Astrocyte (in vitro differentiated cells and primary cell): ENCODE measurements at regions not wholly inside any gene's neighbourhood (a gene's known extent, or its start where the extent isn't known, plus 50 kb on each side); places are given as distances from the start of the nearest gene placed in this dataset.

Experiments used
- DNase-seq: peaks from one replicate; pipeline ENCODE4 v3.0.0-alpha.2; 2010; ENCODE audit warnings: low read depth
- FAIRE-seq: peaks from 2 replicates; lab custom pipeline; 2011; peaks lifted over from hg19 to GRCh38; lab: Jason Lieb, UNC
- H2AFZ ChIP-seq: 2 replicates; pipeline ENCODE4 v1.6.0; 2012; ENCODE audit warnings: low read depth, low read length, inconsistent platforms
- H3K27ac ChIP-seq: 2 replicates; pipeline ENCODE4 v1.5.1; 2011; ENCODE audit warnings: low read depth, low read length, inconsistent platforms
- H3K27me3 ChIP-seq: 2 replicates; pipeline ENCODE4 v1.6.0; 2011; ENCODE audit warnings: low read length, inconsistent platforms; ENCODE audit not compliant: insufficient read depth
- H3K36me3 ChIP-seq: 2 replicates; pipeline ENCODE4 v1.5.1; 2011; ENCODE audit warnings: low read length, inconsistent platforms; ENCODE audit not compliant: insufficient read depth
- H3K4me1 ChIP-seq: 2 replicates; pipeline ENCODE4 v1.5.1; 2011; ENCODE audit warnings: low read length, inconsistent platforms; ENCODE audit not compliant: insufficient read depth
- H3K4me2 ChIP-seq: 2 replicates; pipeline ENCODE4 v1.6.0; 2012; ENCODE audit warnings: low read length, inconsistent platforms
- H3K4me3 ChIP-seq: 2 replicates; pipeline ENCODE4 v1.5.1; 2011; ENCODE audit warnings: low read depth, mild to moderate bottlenecking, low read length, inconsistent platforms; ENCODE audit not compliant: insufficient read depth
- H3K79me2 ChIP-seq: 2 replicates; pipeline ENCODE4 v1.6.0; 2012; ENCODE audit warnings: mild to moderate bottlenecking, low read length, inconsistent platforms; ENCODE audit not compliant: insufficient read depth
- H3K9ac ChIP-seq: 2 replicates; pipeline ENCODE4 v1.6.0; 2012; ENCODE audit warnings: mild to moderate bottlenecking, low read length, inconsistent platforms
- H3K9me3 ChIP-seq: 2 replicates; pipeline ENCODE4 v1.5.1; 2012; ENCODE audit warnings: low read depth, mild to moderate bottlenecking, low read length, inconsistent platforms; ENCODE audit not compliant: insufficient read depth
- H4K20me1 ChIP-seq: 2 replicates; pipeline ENCODE4 v1.6.0; 2012; ENCODE audit warnings: low read length, inconsistent platforms; ENCODE audit not compliant: insufficient read depth
- H3K27ac Mint-ChIP-seq: one replicate; pipeline ENCODE4 v1.8.0; 2021; ENCODE audit warnings: mild to moderate bottlenecking, mixed read lengths; ENCODE audit not compliant: unreplicated experiment
- H3K27me3 Mint-ChIP-seq: one replicate; pipeline ENCODE4 v1.8.0; 2021; ENCODE audit warnings: low read depth, mixed read lengths; ENCODE audit not compliant: unreplicated experiment
- H3K36me3 Mint-ChIP-seq: one replicate; pipeline ENCODE4 v1.8.0; 2021; ENCODE audit warnings: low read depth, mixed read lengths; ENCODE audit not compliant: unreplicated experiment
- H3K4me1 Mint-ChIP-seq: one replicate; pipeline ENCODE4 v1.8.0; 2021; ENCODE audit warnings: low read depth, mixed read lengths; ENCODE audit not compliant: unreplicated experiment
- H3K4me3 Mint-ChIP-seq: one replicate; pipeline ENCODE4 v1.8.0; 2021; ENCODE audit warnings: mild to moderate bottlenecking, moderate library complexity, mixed read lengths; ENCODE audit not compliant: unreplicated experiment
- H3K9me3 Mint-ChIP-seq: one replicate; pipeline ENCODE4 v1.8.0; 2021; ENCODE audit warnings: mild to moderate bottlenecking, mixed read lengths; ENCODE audit not compliant: unreplicated experiment
- EZH2 ChIP-seq: IDR thresholded peaks from 2 replicates; pipeline ENCODE4 v1.6.1; 2012; ENCODE audit warnings: mild to moderate bottlenecking, low read length, inconsistent platforms; ENCODE audit not compliant: insufficient read depth
- TF ChIP-seq, protein P1 (sequence below): IDR thresholded peaks from 2 replicates; pipeline ENCODE4 v1.5.1; 2011; ENCODE audit warnings: low read depth, mild to moderate bottlenecking, inconsistent platforms, low read length, moderate library complexity; ENCODE audit not compliant: insufficient read depth

DNA sequence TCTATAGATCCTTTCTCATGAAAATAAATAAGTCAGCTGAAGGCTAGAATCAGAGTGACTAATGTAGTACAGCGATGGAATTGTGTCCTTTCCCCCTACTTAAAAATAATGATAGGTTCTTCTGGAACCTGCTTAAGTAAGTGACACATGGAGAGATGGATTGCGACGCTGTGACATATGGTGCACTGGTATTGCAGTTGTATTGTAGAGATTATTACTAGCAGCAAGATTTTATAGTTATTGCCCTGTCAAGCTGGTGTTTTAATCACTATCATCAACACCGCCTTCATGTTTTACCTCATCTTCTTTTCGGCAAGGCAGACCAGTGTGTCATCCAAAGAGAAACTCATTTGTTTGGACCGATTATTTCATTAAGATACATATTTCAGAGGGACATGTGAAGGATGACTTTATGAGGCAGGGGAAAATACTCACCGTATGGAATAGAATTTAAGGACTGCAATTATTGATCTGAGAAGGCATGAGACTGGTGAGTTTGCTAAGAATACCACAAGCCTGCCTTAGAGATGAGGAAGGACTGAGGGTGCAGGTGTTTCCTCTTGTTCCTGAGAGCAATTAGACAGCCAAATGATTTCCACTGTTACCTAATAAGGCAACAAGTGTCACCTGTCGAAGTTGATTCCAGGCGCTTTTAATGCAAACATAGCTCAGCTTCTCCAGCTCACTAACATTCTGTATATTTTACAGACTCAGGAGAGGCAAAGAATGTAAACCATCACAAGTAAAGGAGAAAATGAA lies 1855.5 kb downstream of the MAT2B start:
- Mint-ChIP-seq H3K4me1 (no peaks in the 10 kb centered on the region), H3K27me3 (no peaks in the 10 kb centered on the region), H3K4me3 (no peak overlapping the region), H3K27ac (no peak overlapping the region), H3K9me3 (no peaks in the 10 kb centered on the region), H3K36me3 (no peaks in the 10 kb centered on the region)
- TF ChIP-seq, protein P1, sequence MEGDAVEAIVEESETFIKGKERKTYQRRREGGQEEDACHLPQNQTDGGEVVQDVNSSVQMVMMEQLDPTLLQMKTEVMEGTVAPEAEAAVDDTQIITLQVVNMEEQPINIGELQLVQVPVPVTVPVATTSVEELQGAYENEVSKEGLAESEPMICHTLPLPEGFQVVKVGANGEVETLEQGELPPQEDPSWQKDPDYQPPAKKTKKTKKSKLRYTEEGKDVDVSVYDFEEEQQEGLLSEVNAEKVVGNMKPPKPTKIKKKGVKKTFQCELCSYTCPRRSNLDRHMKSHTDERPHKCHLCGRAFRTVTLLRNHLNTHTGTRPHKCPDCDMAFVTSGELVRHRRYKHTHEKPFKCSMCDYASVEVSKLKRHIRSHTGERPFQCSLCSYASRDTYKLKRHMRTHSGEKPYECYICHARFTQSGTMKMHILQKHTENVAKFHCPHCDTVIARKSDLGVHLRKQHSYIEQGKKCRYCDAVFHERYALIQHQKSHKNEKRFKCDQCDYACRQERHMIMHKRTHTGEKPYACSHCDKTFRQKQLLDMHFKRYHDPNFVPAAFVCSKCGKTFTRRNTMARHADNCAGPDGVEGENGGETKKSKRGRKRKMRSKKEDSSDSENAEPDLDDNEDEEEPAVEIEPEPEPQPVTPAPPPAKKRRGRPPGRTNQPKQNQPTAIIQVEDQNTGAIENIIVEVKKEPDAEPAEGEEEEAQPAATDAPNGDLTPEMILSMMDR = no peak
- TF ChIP-seq EZH2 = no peak
- Histone ChIP-seq H4K20me1 (no peaks in the 10 kb centered on the region), H3K36me3 (no peaks in the 10 kb centered on the region), H2AFZ (no peak overlapping the region), H3K4me2 (no peak overlapping the region), H3K9ac (no peak overlapping the region), H3K9me3 (no peaks in the 10 kb centered on the region), H3K27me3 (no peaks in the 10 kb centered on the region), H3K4me1 (no peaks in the 10 kb centered on the region), H3K27ac (no peak overlapping the region), H3K4me3 (no peak overlapping the region), H3K79me2 (no peaks in the 10 kb centered on the region)
- DNase-seq (no peak), FAIRE-seq (no peak)

DNA sequence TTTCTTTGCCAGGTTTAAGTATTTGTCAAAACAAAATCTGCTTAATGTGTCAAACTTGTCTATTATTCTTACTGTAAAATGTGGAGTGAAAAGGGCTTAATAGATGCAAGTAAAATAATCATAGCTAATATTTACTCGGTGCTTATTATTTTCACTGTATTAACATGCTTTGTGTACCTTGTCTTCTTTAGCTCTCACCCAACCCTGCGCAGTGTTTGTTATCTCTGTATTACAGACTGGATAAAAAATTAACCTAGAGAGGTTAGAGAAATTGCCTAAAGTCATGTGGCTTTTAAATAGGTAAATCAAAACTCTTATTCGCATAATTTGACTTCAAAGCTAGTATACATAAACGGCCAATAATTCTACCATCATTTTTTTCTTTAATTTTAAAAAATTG lies 1864.8 kb downstream of the MAT2B start:
- no peak overlapping the region for H3K4me3 Mint-ChIP-seq
- H3K79me2 ChIP-seq = no peaks in the 10 kb centered on the region
- no peak overlapping the region for H2AFZ ChIP-seq
- no peaks in the 10 kb centered on the region for H3K36me3 Mint-ChIP-seq
- FAIRE-seq = no peak
- no peaks in the 10 kb centered on the region for H3K9me3 ChIP-seq
- no peaks in the 10 kb centered on the region for H3K36me3 ChIP-seq
- no peak overlapping the region for H3K9ac ChIP-seq
- TF ChIP-seq, protein P1 = no peak
- TF ChIP-seq EZH2 = no peak
- DNase-seq = no peak
- H3K4me2 ChIP-seq = no peak overlapping the region
- no peaks in the 10 kb centered on the region for H3K27me3 ChIP-seq
- H3K4me1 Mint-ChIP-seq = peaks cover 6% of the 10 kb centered on the region
- H3K27me3 Mint-ChIP-seq = no peaks in the 10 kb centered on the region
- no peaks in the 10 kb centered on the region for H3K9me3 Mint-ChIP-seq
- no peak overlapping the region for H3K27ac ChIP-seq
- H3K4me1 ChIP-seq = no peaks in the 10 kb centered on the region
- no peaks in the 10 kb centered on the region for H4K20me1 ChIP-seq
- H3K4me3 ChIP-seq = no peak overlapping the region
- no peak overlapping the region for H3K27ac Mint-ChIP-seq

DNA sequence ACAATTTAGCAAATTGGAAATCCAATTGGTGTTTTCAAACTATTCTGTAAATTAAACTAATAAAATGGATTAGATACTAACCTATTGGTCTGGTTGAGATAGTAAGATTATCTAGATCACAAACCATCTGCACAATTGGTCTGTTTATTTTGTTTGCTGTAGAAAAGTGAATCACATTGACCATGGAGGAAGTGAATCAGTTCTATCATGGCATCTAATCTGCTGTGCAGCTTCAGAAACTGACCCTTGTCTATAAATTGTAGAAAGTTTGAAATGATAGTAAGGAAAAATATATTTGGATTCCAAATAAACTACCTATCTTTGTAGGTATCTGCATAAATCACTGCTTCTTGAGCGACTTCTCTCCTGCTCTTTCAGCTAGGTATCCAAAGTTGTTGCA lies 1865.4 kb downstream of the MAT2B start:
- Histone ChIP-seq H3K36me3 (no peaks in the 10 kb centered on the region), H3K4me1 (no peaks in the 10 kb centered on the region), H3K27me3 (no peaks in the 10 kb centered on the region), H3K27ac (no peak overlapping the region), H4K20me1 (no peaks in the 10 kb centered on the region), H3K9ac (no peak overlapping the region), H3K9me3 (no peaks in the 10 kb centered on the region), H2AFZ (no peak overlapping the region), H3K4me3 (no peak overlapping the region), H3K4me2 (peak overlapping the region; percentile 36), H3K79me2 (no peaks in the 10 kb centered on the region)
- no peaks in the 10 kb centered on the region for H3K9me3 Mint-ChIP-seq
- H3K27ac Mint-ChIP-seq = no peak overlapping the region
- DNase-seq (peak; percentile 24), FAIRE-seq (no peak)
- TF ChIP-seq, protein P1 = no peak
- TF ChIP-seq EZH2 = no peak
- no peaks in the 10 kb centered on the region for H3K27me3 Mint-ChIP-seq
- no peak overlapping the region for H3K4me3 Mint-ChIP-seq
- H3K36me3 Mint-ChIP-seq = no peaks in the 10 kb centered on the region
- peaks cover 10% of the 10 kb centered on the region for H3K4me1 Mint-ChIP-seq
